IgD-negative memory B cell (primary cell): ENCODE measurements at regions not wholly inside any gene's neighbourhood (a gene's known extent, or its start where the extent isn't known, plus 50 kb on each side); places are given as distances from the start of the nearest gene placed in this dataset.
"Not testable (repeated sequence)": the region's sequence is repeated elsewhere in the genome, so short reads cannot be mapped to it uniquely, and the experiment has no call there.

Source experiments
- H3K27ac Mint-ChIP-seq, 3 donors: one replicate each; pipeline ENCODE4 v1.8.0; 2020 to 2022; ENCODE audit warnings: mild to moderate bottlenecking in 3 of 3, mixed read lengths in 3 of 3, moderate library complexity in 1 of 3
- H3K27me3 Mint-ChIP-seq: one replicate; pipeline ENCODE4 v1.8.0; 2021; ENCODE audit warnings: mixed read lengths
- H3K36me3 Mint-ChIP-seq: one replicate; pipeline ENCODE4 v1.8.0; 2020; ENCODE audit warnings: mild to moderate bottlenecking, mixed read lengths
- H3K4me1 Mint-ChIP-seq, 3 donors: one replicate each; pipeline ENCODE4 v1.8.0; 2020 to 2022; ENCODE audit warnings: mixed read lengths in 3 of 3, mild to moderate bottlenecking in 1 of 3
- H3K4me3 Mint-ChIP-seq, 4 donors: one replicate each; pipeline ENCODE4 v1.8.0; 2020 to 2022; ENCODE audit warnings: mild to moderate bottlenecking in 4 of 4, mixed read lengths in 4 of 4, moderate library complexity in 3 of 4
- H3K9me3 Mint-ChIP-seq, 3 donors: one replicate each; pipeline ENCODE4 v1.8.0; 2020 to 2021; ENCODE audit warnings: mixed read lengths in 3 of 3, mild to moderate bottlenecking in 1 of 3

DNA sequence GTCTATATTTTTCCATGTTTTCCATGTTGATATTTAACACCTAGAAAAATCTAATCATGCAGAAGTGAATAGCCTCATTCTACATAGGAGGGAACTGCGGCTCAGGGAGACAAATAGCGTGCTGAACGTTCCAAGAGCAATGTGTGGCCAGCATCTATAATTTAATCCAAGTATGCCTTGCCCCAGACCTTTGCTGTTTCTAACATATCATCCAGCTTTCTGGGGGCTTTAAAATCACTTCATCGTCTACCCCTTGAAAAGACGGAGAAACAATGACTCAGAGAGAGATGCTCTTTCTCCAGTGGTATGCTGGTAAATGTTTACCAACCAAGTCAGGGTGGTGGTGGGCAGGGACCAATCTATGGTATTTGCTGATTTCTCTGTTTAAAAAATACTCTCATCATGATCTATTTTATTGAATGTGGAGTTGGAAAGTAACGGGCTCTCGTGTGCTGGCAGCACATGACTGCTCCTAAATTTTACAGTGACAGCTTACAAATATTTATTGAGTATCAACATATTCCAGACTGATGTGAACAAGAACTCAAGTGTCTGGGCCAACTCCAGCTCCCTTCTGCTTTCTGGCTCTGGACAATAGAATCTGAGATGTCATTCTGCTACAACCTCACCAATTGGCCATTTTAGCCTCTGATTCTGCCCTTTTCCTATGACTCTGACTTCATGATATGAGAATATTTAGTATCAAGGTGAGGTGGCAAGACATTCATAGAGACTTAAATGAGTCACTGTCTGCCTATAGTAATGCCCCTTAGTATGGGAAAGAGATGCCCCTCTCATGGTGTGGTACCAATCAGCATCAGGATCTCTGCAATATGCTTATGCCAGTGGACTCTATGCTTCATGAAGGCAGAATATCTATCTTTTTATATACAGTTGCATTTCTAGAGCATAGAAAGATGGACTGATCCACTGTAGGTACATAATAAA, 407.4 kb upstream of the TNC start:
- no peak overlapping the region for H3K27ac Mint-ChIP-seq
- no peak overlapping the region for H3K4me3 Mint-ChIP-seq
- H3K9me3 Mint-ChIP-seq, result peaks cover 0 to 2% (median 0%) of the 10 kb centered on the region in 3 donors
- no peaks in the 10 kb centered on the region for H3K36me3 Mint-ChIP-seq
- peaks cover 5% of the 10 kb centered on the region for H3K27me3 Mint-ChIP-seq
- no peaks in the 10 kb centered on the region for H3K4me1 Mint-ChIP-seq

GRCh38 chr9:115531410-115532125, 413.6 kb upstream of the TNC start:
- no peak overlapping the region for H3K4me3 Mint-ChIP-seq
- peaks cover 13% of the 10 kb centered on the region for H3K27me3 Mint-ChIP-seq
- no peak overlapping the region for H3K27ac Mint-ChIP-seq
- no peaks in the 10 kb centered on the region for H3K36me3 Mint-ChIP-seq
- no peaks in the 10 kb centered on the region for H3K4me1 Mint-ChIP-seq
- H3K9me3 Mint-ChIP-seq, result no peaks in the 10 kb centered on the region

DNA sequence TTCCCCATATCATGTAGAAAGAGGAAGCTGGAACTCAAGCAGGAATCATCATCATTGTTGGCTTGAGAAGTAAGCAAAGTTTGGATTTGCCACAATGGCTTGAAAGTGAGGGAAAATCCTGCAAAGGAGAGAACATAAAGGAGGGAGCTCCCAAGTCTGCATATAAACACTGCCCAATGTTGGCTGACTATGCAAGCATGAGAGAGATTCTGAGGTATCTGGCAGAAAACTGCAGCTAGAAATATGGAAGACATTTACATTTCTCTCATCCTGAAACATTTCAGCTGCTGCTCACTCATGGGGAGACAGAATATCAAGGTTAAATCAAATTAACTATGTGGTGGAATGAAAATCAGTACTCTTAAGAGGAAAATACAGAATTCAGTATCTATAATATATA, 415.6 kb upstream of the TNC start:
- Mint-ChIP-seq H3K36me3 (no peaks in the 10 kb centered on the region), H3K27me3 (peaks cover 13% of the 10 kb centered on the region), H3K9me3 (peaks cover 0 to 3% (median 0%) of the 10 kb centered on the region in 3 donors), H3K4me3 (no peak overlapping the region), H3K27ac (no peak overlapping the region), H3K4me1 (no peaks in the 10 kb centered on the region)

- Mint-ChIP-seq H3K27ac (no peak overlapping the region), H3K4me1 (no peaks in the 10 kb centered on the region), H3K4me3 (no peak overlapping the region), H3K36me3 (no peaks in the 10 kb centered on the region), H3K27me3 (no peaks in the 10 kb centered on the region), H3K9me3 (peaks cover 0 to 3% (median 0%) of the 10 kb centered on the region in 3 donors)
Observed at GRCh38 chr9:115540091-115540490, 422.1 kb upstream of the TNC start.

GRCh38 chr9:115543511-115543910, 425.6 kb upstream of the TNC start:
- no peaks in the 10 kb centered on the region for H3K27me3 Mint-ChIP-seq
- no peak overlapping the region for H3K4me3 Mint-ChIP-seq
- no peaks in the 10 kb centered on the region for H3K9me3 Mint-ChIP-seq

DNA sequence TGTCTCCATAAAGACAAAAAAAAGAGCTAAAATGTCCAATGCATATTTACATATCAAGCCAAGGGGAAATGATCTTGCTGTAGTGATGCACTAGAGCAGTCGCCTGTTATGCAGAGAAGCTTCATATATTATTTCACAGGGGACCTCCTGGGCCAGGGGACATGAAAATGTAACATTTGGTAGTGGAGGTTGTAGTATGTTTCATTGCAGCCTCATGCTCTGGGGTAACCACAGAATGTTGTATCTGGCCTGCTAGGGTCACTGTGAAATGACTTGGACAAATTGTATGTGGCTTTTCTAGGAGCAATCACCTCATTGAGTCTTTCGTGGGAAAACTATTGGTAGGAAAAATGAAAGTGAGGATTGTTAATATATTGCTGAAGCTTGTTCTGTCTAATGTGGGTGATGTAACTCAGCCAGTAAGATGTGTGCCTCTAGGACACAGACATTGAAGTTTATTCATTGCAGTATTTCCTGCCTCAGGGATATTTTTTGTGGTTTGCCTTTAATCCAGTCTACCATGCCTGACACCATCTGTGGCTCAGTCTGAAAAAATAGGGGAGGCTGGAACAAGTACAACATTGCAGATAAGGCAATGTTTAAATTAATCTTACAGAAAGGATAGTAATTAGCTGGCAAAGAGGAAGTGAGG, 430.8 kb upstream of the TNC start:
- Mint-ChIP-seq H3K9me3 (no peaks in the 10 kb centered on the region), H3K36me3 (no peaks in the 10 kb centered on the region), H3K4me3 (no peak overlapping the region), H3K27ac (no peak overlapping the region), H3K27me3 (peaks cover 2% of the 10 kb centered on the region), H3K4me1 (no peaks in the 10 kb centered on the region)

More at GRCh38 chr9:115543511-115543910, 425.6 kb upstream of the TNC start:
- Mint-ChIP-seq H3K36me3 (no peaks in the 10 kb centered on the region), H3K27ac (no peak overlapping the region), H3K4me1 (no peaks in the 10 kb centered on the region)

- peaks cover 2 to 7% (median 4%) of the 10 kb centered on the region in 3 donors for H3K9me3 Mint-ChIP-seq
- peaks cover 2% of the 10 kb centered on the region for H3K27me3 Mint-ChIP-seq
- no peak overlapping the region for H3K4me3 Mint-ChIP-seq
- H3K4me1 Mint-ChIP-seq, result no peaks in the 10 kb centered on the region
- H3K27ac Mint-ChIP-seq, result no peak overlapping the region
- no peaks in the 10 kb centered on the region for H3K36me3 Mint-ChIP-seq
Observed at GRCh38 chr9:115551396-115551795, 433.4 kb upstream of the TNC start.

DNA sequence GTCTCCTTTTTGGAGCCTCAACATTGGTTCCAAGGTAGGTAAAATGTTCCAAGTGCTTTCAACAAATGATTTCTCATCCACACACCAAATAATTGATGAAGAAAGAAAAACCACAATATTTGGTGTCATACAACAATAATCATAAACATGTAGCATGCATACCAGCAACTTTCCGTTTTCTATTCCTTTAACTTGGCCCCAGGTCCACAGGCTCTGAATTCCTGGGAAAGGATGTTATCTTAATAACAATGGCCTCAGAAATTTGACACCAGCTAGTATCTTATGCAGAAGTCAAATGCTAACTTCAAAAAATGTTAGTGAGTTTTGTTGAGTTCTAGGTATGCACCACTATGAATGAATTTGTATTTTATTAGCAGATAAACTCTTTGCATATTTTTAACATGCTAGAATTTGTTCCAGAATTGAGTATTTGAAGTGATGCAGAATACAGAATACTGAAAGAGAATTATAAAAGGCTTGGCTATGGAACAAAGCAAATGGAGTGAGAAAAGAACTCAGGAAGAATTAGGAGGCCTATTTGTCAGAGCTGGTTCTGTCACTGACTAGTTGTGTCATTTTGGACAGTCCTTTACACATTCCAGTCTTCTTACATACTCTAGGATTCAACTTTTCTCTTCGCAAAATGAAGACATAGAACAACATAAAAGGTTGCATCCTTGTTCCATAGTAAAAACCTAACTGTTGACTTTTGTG, 435.3 kb upstream of the TNC start:
- peak overlapping the region in 1 of 4 donors; percentile 7 for H3K4me3 Mint-ChIP-seq
- H3K4me1 Mint-ChIP-seq, result no peaks in the 10 kb centered on the region
- peaks cover 2% of the 10 kb centered on the region for H3K27me3 Mint-ChIP-seq
- peaks cover 2 to 20% (median 15%) of the 10 kb centered on the region in 3 donors for H3K9me3 Mint-ChIP-seq
- no peaks in the 10 kb centered on the region for H3K36me3 Mint-ChIP-seq
- H3K27ac Mint-ChIP-seq, result no peak overlapping the region

DNA sequence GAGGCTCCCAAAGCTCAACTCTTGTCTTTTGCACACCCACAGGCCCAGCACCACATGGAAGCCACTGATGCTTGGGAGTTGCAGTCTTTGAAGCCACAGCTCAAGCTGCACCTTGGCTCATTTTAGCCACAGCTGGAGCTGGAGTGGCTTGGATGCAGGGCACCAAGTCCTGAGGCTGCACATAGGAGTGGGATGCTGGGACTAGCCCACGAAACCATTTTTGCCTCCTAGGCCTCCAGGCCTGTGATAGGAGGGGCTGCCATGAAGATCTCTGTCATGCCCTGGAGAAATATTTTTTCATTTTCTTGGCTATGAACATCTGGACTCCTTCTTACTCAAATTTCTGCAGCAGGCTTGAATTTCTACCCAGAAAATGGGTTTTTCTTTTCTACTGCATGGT, 438.5 kb upstream of the TNC start:
- Mint-ChIP-seq H3K4me1 (no peaks in the 10 kb centered on the region), H3K27me3 (no peaks in the 10 kb centered on the region), H3K36me3 (no peaks in the 10 kb centered on the region), H3K9me3 (peaks cover 2 to 20% (median 15%) of the 10 kb centered on the region in 3 donors), H3K4me3 (no peak overlapping the region), H3K27ac (no peak overlapping the region)

GRCh38 chr9:115575147-115575546, 457.2 kb upstream of the TNC start:
- Mint-ChIP-seq H3K27me3 (no peaks in the 10 kb centered on the region), H3K36me3 (no peaks in the 10 kb centered on the region), H3K9me3 (peaks cover 0 to 5% (median 2%) of the 10 kb centered on the region in 3 donors), H3K27ac (no peak overlapping the region), H3K4me1 (no peaks in the 10 kb centered on the region), H3K4me3 (no peak overlapping the region)

- not testable (repeated sequence) for H3K9me3 Mint-ChIP-seq, H3K4me1 Mint-ChIP-seq
Observed at GRCh38 chr9:115585458-115585857, 467.5 kb upstream of the TNC start.

DNA sequence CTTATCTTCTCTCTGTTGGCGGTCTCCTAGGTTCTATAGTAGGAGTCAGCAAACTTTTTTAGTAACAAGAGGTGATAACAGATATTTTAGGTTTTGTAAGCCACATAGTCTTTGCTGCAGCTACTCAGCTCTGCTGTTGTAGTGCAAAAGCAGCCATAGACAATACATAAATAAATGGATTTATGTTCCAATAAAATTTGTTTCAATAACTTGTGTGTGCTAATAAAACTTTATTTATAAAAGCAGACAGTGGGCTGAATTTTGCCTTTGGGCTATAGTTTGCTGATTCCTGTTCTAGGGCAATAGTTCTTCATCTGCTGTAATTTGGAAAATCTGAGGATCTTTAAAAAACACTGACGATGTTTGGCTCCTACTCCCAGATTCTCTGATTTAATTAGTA, 469.4 kb upstream of the TNC start:
- Mint-ChIP-seq H3K9me3 (peaks cover 0 to 2% (median 0%) of the 10 kb centered on the region in 3 donors), H3K4me1 (no peaks in the 10 kb centered on the region), H3K4me3 (no peak overlapping the region), H3K27me3 (no peaks in the 10 kb centered on the region), H3K27ac (peak overlapping the region in 1 of 3 donors; percentile 34), H3K36me3 (no peaks in the 10 kb centered on the region)

More at GRCh38 chr9:115585458-115585857, 467.5 kb upstream of the TNC start:
- not testable (repeated sequence) for H3K27ac Mint-ChIP-seq, H3K36me3 Mint-ChIP-seq, H3K4me3 Mint-ChIP-seq, H3K27me3 Mint-ChIP-seq

DNA sequence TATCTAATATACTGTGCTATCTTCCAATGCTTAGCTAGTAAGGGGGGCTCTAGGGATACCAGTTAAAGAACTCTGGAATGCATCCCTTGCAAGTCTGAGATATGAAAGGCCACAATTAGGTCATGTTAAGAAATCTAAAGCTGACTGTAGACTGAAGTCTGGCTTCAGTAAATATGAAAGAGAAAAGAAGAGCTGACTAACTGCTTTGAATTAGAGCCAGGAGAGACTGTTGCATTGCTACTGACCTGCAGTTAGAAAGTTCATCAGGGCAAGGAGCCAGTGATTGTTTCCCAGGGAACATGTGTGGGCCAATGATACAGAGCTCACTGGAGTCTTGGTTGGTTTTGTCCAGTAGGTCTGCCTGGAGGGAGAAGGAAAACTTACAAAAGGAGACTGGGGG, 472.1 kb upstream of the TNC start:
- Mint-ChIP-seq H3K27me3 (peaks cover 6% of the 10 kb centered on the region), H3K36me3 (no peaks in the 10 kb centered on the region), H3K4me1 (no peaks in the 10 kb centered on the region), H3K27ac (no peak overlapping the region), H3K9me3 (peaks cover 0 to 2% (median 0%) of the 10 kb centered on the region in 3 donors), H3K4me3 (no peak overlapping the region)

- H3K27ac Mint-ChIP-seq, result no peak overlapping the region
- no peaks in the 10 kb centered on the region for H3K4me1 Mint-ChIP-seq
- no peak overlapping the region for H3K4me3 Mint-ChIP-seq
- H3K27me3 Mint-ChIP-seq, result peaks cover 15% of the 10 kb centered on the region
- H3K36me3 Mint-ChIP-seq, result no peaks in the 10 kb centered on the region
- peaks cover 0 to 2% (median 0%) of the 10 kb centered on the region in 3 donors for H3K9me3 Mint-ChIP-seq
Observed at GRCh38 chr9:115591584-115591984, 473.6 kb upstream of the TNC start.
